ENCODE measurements at regions not wholly inside any gene's neighbourhood (a gene's known extent, or its start where the extent isn't known, plus 50 kb on each side); places are given as distances from the start of the nearest gene placed in this dataset.

DNA sequence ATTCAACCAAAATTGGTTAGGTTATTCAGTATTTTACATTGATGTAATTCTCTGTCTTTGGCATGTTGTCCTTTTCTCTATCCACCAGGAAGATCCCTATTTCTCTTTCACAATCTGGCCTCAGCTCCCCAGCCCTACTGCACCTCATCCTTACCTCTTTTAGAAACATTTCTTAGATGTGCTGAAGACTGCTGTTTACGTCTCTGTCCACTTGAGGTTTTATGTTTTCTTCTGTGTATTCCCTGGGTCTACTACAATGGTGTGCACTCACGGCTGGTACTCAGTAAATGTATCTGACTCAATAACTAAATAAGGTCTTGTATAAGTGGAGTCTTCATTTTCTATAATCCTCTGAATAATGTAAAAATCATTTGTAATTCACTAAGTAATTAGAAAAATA, 822.7 kb downstream of the DTWD2 start:
- TF ChIP-seq CTCF (IDR thresholded peaks at IDR 0.05) (no peak), POLR2AphosphoS5 (IDR thresholded peaks at IDR 0.05) (no peak)
